ENCODE measurements at regions not wholly inside any gene's neighbourhood (a gene's known extent, or its start where the extent isn't known, plus 50 kb on each side); places are given as distances from the start of the nearest gene placed in this dataset.

DNA sequence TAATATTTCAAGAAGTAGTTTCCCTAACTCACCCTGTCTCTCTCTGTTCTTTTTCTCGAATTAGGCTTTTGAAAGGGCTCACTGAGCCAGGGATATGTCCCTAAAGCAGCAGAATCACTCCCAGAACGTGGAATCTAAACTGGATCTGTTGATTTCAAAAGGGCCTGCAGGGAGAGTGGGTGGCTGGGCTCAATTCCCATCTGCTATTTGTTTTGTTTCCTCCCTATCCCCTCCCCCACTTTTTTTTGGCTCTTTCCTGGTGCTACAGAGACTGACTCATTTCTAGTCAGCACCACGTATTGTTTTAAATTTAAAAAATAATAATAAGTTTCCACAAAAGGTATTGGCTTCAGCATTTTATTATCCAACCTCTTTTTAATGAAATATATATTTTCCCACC lies 961.5 kb downstream of the FAM181B start:
- no peak for TF ChIP-seq EZH2 (IDR thresholded peaks at IDR 0.05; ENCODE audit: borderline replicate concordance, low read length)
- TF ChIP-seq, protein P1, sequence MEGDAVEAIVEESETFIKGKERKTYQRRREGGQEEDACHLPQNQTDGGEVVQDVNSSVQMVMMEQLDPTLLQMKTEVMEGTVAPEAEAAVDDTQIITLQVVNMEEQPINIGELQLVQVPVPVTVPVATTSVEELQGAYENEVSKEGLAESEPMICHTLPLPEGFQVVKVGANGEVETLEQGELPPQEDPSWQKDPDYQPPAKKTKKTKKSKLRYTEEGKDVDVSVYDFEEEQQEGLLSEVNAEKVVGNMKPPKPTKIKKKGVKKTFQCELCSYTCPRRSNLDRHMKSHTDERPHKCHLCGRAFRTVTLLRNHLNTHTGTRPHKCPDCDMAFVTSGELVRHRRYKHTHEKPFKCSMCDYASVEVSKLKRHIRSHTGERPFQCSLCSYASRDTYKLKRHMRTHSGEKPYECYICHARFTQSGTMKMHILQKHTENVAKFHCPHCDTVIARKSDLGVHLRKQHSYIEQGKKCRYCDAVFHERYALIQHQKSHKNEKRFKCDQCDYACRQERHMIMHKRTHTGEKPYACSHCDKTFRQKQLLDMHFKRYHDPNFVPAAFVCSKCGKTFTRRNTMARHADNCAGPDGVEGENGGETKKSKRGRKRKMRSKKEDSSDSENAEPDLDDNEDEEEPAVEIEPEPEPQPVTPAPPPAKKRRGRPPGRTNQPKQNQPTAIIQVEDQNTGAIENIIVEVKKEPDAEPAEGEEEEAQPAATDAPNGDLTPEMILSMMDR (conservative IDR thresholded peaks at IDR 0.05 in 1 of 2, IDR thresholded peaks at IDR 0.05 in 1 of 2; ENCODE audit: extremely low read depth in 1 of 2, insufficient read depth in 1 of 2, low read depth in 1 of 2, low read length in 2 of 2), result no peak

All from mammary epithelial cell (primary cell).